Middle frontal gyrus (tissue), 1 donor: ENCODE measurements at regions not wholly inside any gene's neighbourhood (a gene's known extent, or its start where the extent isn't known, plus 50 kb on each side); places are given as distances from the start of the nearest gene placed in this dataset.

ENCODE experiments used
- DNase-seq: peaks from one replicate; pipeline ENCODE4 v3.0.0-alpha.2; 2015; ENCODE audit warnings: low spot score; ENCODE audit errors: extremely low spot score

GRCh38 chr4:136441629-136442282 lies 1090.5 kb downstream of the PCDH18 start:
- no peak for DNase-seq

DNA sequence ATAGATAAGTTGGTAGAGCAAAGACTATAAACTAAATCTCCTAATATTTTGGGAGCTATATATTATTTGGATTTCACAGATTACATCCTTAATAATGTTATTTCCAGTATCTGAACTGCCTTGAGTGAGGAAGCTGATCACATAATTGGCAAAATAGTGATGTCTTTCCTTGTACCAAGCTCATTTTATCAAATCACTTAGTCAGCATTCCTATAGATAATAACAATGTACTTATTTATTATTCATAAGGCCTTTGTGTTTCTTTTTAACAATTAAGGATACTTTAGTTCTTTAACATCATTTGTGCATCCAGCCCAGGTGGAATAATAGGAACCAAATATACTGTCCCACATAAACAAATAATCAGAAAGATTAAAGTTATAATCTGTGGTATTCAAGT lies 1093.6 kb downstream of the PCDH18 start:
- no peak for DNase-seq

DNA sequence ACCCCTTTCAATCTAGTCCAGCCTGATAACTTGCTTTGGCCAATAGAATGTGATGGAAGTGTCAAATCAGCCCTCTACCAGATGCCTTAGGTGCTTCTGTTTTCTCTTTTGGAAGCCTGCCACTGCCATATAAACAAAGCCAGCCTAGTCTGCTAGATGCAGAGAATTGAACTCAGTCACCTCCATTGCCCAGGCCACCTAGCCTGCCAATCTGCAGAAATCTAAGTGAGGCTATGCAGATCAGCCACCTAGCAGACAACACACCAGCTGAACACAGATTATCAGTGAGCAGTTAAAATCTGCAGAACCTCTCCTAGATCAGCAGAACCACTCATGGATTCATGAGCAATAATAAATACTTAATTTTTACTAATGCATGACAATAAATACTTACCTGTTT lies 1108.2 kb downstream of the PCDH18 start:
- DNase-seq: no peak

GRCh38 chr4:136414981-136415380 lies 1117.3 kb downstream of the PCDH18 start:
- DNase-seq: no peak

DNA sequence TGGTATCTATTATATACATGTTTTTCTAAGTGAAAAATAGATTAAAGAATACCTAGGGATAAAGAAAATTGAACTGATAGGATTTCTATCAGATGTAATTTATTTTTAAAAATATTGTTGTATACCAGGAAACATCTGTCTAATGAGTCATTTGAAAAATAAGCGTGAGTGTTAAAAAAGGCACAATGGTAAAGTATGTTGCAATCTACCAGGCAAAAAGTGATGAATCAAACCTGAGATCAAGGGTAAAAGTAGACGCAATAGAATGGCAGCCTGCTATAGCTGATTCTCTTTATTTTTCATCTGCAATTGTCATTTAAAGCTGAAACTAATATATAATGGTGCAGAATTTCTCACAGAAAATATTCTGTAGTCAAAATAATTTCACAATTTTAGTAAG lies 1119.6 kb downstream of the PCDH18 start:
- no peak for DNase-seq

- DNase-seq: no peak
Observed at GRCh38 chr4:136400829-136401228, 1131.5 kb downstream of the PCDH18 start.

GRCh38 chr4:136395212-136395722 lies 1137.0 kb downstream of the PCDH18 start:
- no peak for DNase-seq

DNA sequence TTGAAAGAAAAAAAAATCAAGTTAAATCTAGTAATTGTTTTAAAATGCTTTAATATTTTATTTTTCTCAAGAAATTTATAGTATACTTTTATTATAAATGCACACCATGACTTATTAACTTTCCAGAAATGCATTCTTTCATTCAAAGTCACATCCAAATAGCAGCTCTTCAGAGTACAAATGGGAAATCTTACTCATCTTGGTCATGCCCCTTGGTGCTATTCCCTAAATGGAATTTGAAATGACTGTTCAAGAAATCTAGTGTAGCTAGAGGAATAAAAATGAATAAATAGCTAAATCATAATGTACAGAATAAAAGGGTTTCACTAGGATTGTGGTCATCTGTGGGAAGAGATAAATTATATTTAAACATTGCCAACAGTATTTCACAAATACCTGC lies 1139.7 kb downstream of the PCDH18 start:
- no peak for DNase-seq

DNA sequence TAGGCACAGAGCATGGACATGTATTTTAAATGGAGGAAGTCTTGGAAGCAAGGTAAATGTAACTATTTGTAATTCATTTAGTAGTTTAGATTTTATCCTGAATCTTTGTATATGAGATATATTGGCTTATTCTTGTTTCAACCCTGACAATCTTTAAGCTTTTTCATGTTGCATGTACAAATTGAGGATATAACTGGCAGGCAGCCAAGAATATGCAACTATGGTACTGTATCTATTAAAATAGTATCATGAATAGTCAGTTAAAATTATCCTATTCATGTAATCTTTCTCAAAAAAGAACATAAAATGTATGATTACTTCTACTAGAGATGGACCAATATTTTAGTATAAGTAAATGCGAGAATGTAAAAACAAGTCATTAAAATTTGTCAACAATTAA lies 1141.5 kb downstream of the PCDH18 start:
- no peak for DNase-seq

DNA sequence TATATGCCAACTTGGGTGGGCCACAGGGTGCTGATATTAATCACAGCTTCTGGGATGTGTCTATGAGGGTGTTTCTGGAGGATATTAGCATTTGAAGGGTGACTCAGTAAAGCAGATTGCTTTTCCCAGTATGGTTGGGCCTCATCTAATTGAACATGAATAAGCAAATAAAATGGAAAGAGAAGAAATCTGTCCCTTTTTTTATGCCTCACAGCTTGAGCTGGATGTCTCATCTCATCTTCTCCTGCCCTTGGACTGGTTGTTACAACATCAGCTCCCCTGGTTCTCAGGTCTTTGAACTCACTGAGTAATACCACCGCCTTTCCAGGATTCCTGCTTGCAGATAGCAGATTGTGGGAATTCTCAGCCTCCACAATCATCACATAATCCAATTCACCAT lies 1149.2 kb downstream of the PCDH18 start:
- no peak for DNase-seq

- DNase-seq: no peak
Observed at GRCh38 chr4:136371231-136371630, 1161.1 kb downstream of the PCDH18 start.

DNA sequence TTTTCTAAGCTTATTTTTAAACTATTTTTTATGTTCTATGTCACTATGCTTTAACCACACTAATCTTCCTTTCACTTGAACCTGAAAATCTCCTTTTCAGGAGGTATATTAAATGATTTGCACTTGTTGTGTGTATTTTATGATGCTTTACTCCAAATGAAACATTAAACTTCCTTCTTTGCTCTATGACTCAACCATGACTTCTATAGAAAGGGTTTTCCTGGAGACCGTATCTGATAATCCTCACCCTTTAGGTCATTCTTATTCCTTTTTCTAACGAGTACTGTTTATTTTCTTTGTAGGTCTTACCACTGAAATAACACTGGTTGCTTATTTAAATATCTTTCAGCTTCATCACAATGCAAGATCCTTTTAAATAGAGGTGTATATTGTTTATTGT lies 1163.2 kb downstream of the PCDH18 start:
- no peak for DNase-seq

- DNase-seq: no peak
Observed at GRCh38 chr4:136357556-136357955, 1174.7 kb downstream of the PCDH18 start.

DNA sequence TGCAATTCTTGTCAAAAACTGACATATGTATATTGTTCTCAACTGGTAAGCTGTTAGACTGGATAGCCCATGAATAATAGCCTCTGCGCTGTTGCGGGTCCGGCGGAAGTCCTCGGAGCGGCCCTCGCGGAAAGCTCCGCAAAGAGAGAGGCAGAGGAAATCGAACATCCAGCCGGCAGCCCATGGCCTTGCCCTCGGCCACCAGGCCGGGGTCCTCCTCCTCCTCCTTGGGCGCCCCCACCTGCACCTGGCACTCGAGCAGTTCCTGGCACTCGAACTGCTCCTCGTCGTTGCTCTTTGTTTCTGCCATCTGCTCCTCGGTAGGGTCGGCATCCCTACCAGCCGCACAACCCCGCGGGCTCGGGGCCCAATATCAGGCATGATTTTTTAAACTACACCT lies 1176.3 kb downstream of the PCDH18 start:
- DNase-seq: no peak

DNA sequence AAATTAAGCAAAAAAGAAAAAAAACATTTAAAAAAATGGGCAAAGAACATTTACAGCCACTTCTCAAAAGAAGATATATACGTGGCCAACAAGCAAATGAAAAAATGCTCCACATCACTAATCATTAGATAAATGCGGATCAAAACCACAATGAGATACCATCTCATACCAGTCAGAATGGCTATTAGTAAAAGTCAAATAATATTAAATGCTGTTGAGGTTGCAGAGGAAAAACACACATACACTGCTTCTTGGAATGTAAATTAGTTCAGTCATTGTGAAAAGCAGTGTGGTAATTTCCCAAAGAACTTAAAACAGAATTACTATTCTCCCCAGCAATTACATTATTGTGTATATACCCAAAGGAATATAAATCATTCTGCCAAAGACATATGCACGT lies 1189.0 kb downstream of the PCDH18 start:
- no peak for DNase-seq

DNA sequence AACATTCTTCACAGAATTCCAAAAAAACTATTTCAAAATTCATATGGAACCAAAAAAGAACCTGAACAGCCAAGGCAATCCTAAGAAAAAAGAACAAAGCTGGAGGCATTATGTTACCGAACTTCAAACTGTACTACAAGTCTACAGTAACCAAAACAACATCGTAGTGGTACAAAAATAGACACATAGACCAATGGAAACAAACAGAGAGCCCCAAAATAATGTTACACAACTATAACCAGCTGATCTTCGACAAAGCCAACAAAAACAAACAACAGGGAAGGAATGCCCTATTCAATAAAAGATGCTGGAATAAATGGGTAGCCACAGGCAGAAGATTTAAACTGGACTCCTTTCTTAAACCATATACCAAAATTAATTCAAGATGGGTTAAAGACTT lies 1189.6 kb downstream of the PCDH18 start:
- no peak for DNase-seq

DNA sequence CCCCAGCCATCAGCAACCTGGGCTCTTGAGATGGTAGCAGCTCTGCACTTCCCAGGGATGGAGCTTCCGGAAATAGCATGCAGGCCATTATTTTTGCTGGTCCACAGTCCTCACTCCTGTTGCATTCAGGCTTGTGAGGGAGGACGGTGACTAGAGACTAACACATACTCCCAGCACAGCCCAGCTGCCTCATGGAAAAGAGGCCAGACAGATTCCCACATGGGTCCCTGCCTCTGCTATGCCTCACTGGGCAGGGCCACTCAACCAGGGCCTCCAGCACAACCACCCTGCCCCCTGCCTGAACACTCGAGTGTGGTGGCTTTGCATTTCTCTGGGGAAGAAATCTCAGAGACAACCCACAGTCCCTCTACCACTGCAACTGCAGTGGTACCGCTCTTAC lies 1195.1 kb downstream of the PCDH18 start:
- no peak for DNase-seq

DNA sequence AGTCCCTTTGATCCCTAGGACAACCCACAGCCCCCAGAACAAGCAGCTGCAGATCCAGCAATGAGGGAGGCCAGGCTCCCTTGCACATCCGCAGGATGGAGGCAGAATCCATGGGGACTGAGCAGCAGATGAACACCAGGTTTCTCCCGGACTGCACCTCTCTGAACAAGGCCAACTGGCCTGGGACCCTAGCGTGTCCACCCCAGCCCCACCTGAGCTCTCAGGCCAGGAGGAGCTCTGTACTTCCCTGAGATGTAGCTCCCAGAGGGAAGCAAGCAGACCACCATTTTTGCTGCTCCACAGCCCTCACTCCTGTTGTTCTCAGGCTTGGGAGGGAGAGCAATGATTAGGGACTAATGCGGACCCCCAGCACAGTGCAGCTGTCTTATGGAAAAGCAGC lies 1195.8 kb downstream of the PCDH18 start:
- no peak for DNase-seq

DNA sequence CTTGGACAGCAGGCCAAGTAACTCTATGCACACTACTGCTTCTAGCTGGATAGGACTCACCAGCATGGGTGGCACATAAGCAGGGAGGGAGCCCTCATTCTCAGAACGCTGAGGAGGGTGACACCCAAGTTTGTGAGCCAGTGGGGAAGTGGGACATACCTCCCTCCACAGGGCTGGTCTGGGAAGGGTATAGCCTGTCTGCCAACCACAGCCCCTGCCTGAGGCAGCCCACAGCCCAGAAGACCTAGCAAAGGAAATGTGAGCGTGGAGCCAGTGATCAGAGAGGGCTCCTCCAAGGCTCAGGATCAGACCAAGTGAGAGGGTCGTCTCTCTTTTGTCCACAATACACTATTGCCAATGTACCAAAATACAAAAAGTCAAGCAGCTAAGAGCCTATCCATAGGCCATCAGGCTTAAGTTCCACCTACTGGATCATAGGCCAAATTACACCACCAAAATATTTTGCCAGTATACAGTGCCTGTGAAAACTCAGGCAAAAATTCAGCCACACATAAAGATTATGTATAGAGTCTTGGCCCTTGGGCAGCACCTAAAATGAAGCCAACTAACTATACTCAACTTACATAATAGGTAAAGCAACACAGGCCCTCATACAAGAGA lies 1203.1 kb downstream of the PCDH18 start:
- DNase-seq: no peak

GRCh38 chr4:136328131-136328530 lies 1204.2 kb downstream of the PCDH18 start:
- DNase-seq: no peak

- DNase-seq: no peak
Observed at GRCh38 chr4:136320465-136320813, 1211.9 kb downstream of the PCDH18 start.

GRCh38 chr4:136319789-136320464 lies 1212.4 kb downstream of the PCDH18 start:
- no peak for DNase-seq

DNA sequence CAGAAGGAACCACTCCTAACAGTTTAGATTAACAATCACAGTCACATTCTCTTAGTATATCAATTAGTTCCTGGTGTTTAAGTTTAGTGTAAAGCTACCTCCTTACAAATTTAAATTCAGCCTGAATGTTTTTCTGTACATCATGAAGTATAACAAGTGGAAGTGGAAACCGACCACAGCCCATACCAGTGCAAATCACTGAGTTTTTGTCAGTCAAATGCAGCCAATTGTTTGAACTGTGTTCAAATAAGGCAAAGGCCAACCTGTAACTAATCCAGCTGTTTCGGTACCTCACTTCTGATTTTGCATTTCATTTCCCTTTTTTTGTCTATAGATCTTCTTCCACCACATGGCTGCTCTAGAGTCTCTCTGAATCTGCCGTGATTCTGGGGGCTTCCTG lies 1215.3 kb downstream of the PCDH18 start:
- DNase-seq: no peak
